Lower lobe of right lung (tissue), 2 donors: ENCODE measurements at regions not wholly inside any gene's neighbourhood (a gene's known extent, or its start where the extent isn't known, plus 50 kb on each side); places are given as distances from the start of the nearest gene placed in this dataset.
A peak's percentile ranks its signal among the peaks of the same experiment; 100 is the strongest.

Experiments
- ATAC-seq, 2 donors: fragments of 200-7000 bp; cut with Tn5 transposase; one replicate each; pipeline ENCODE4 v1.9.1; 2020 to 2022; ENCODE audit warnings: mild to moderate bottlenecking in 2 of 2, moderate library complexity in 2 of 2
- DNase-seq: peaks from one replicate; pipeline ENCODE4 v3.0.0-alpha.2; 2020
- H3K27ac ChIP-seq: fragments of 200-600 bp; one replicate; pipeline ENCODE4 v1.8.0; 2022
- H3K27me3 ChIP-seq: fragments of 200-600 bp; one replicate; pipeline ENCODE4 v1.8.0; 2022; ENCODE audit warnings: low read depth
- H3K36me3 ChIP-seq: fragments of 200-600 bp; one replicate; pipeline ENCODE4 v1.8.0; 2022; ENCODE audit warnings: mild to moderate bottlenecking
- H3K4me1 ChIP-seq: fragments of 200-600 bp; one replicate; pipeline ENCODE4 v1.8.0; 2022
- H3K4me3 ChIP-seq: fragments of 200-600 bp; one replicate; pipeline ENCODE4 v1.8.0; 2022; ENCODE audit warnings: mild to moderate bottlenecking
- H3K9me3 ChIP-seq: fragments of 200-600 bp; one replicate; pipeline ENCODE4 v1.8.0; 2022
- intact Hi-C: fragments of 100-400 bp; cut with DNase I; formaldehyde crosslinking; loops from one replicate; pipeline ENCODE4 v1.11.0; 2022
- TF ChIP-seq, protein P1 (sequence below): fragments of 200-600 bp; IDR thresholded peaks from one replicate; pipeline ENCODE4 v1.8.0; 2022; ENCODE audit warnings: antibody characterized with exemption, mild to moderate bottlenecking
- donor health status: DM: no; HTN: yes; CAD: no; lungs with severe emphysema.

DNA sequence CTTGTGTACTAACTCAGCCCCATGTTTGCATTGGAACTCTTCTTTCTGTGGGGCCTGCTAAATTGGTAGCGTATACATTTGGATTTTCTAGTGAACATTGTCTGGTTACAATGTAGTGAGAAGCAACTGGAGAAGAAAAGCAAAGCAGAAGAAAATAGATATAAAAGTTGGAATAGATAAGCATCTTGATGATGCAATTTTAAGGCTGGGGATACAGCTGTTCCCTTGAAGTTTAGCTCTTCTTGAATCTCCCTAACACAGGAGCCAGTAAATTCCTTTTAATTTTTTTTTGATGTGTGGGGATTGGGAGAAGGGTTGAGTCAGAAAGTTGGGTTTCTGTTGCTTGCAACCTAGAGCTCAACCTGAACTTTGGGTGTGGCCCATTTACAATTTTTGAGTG is 308.1 kb downstream of the STIM2 start:
- Histone ChIP-seq H3K27ac (no peak overlapping the region), H3K9me3 (no peaks in the 10 kb centered on the region), H3K27me3 (no peaks in the 10 kb centered on the region), H3K4me3 (no peak overlapping the region), H3K36me3 (no peaks in the 10 kb centered on the region), H3K4me1 (no peaks in the 10 kb centered on the region)
- no peak for DNase-seq
- intact Hi-C loops, result no loop called here
- TF ChIP-seq, protein P1, sequence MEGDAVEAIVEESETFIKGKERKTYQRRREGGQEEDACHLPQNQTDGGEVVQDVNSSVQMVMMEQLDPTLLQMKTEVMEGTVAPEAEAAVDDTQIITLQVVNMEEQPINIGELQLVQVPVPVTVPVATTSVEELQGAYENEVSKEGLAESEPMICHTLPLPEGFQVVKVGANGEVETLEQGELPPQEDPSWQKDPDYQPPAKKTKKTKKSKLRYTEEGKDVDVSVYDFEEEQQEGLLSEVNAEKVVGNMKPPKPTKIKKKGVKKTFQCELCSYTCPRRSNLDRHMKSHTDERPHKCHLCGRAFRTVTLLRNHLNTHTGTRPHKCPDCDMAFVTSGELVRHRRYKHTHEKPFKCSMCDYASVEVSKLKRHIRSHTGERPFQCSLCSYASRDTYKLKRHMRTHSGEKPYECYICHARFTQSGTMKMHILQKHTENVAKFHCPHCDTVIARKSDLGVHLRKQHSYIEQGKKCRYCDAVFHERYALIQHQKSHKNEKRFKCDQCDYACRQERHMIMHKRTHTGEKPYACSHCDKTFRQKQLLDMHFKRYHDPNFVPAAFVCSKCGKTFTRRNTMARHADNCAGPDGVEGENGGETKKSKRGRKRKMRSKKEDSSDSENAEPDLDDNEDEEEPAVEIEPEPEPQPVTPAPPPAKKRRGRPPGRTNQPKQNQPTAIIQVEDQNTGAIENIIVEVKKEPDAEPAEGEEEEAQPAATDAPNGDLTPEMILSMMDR, result no peak
- ATAC-seq, result no peak

DNA sequence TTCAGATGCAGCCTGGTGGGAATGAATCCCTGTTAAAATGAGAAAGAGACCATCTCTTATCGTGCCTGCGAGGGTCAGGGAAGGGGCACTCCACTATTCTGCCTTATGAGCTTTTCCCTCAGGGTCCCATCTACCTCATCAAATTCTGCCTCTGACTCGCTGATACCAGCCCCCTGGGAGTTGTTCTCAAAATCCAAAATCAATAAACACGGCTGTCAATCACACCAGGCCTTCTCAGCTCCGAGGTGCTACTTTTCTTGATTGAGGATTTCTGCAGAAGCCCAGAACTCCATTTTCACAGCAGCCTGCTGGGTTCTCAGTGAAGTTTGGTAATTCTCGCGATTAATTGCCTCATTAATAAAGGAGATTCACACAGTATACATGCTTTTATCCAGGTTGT is 312.6 kb downstream of the STIM2 start:
- Histone ChIP-seq H3K4me3 (no peak overlapping the region), H3K4me1 (no peaks in the 10 kb centered on the region), H3K27ac (no peak overlapping the region), H3K9me3 (no peaks in the 10 kb centered on the region), H3K36me3 (no peaks in the 10 kb centered on the region), H3K27me3 (no peaks in the 10 kb centered on the region)
- ATAC-seq (no peak), DNase-seq (no peak)
- intact Hi-C loops, result no loop called here
- TF ChIP-seq, protein P1, result no peak

GRCh38 chr4:27176400-27176799 is 315.8 kb downstream of the STIM2 start:
- H3K4me3 ChIP-seq, result no peak overlapping the region
- no peaks in the 10 kb centered on the region for H3K9me3 ChIP-seq
- no peak for DNase-seq
- H3K4me1 ChIP-seq, result no peaks in the 10 kb centered on the region
- peak in 1 of 2 donors; percentile 61 for ATAC-seq
- no peaks in the 10 kb centered on the region for H3K27me3 ChIP-seq
- intact Hi-C loops, result no loop called here
- H3K27ac ChIP-seq, result no peak overlapping the region
- TF ChIP-seq, protein P1, result peak; percentile 28
- H3K36me3 ChIP-seq, result no peaks in the 10 kb centered on the region

- Histone ChIP-seq H3K36me3 (no peaks in the 10 kb centered on the region), H3K27me3 (no peaks in the 10 kb centered on the region), H3K9me3 (no peaks in the 10 kb centered on the region), H3K4me3 (no peak overlapping the region), H3K4me1 (no peaks in the 10 kb centered on the region), H3K27ac (no peak overlapping the region)
- intact Hi-C loops, result no loop called here
- no peak for DNase-seq
- no peak for ATAC-seq
- TF ChIP-seq, protein P1, result no peak
Observed at GRCh38 chr4:27176881-27177280, 316.2 kb downstream of the STIM2 start.

GRCh38 chr4:27178061-27178460 is 317.4 kb downstream of the STIM2 start:
- no peaks in the 10 kb centered on the region for H3K9me3 ChIP-seq
- TF ChIP-seq, protein P1, result no peak
- no peaks in the 10 kb centered on the region for H3K27me3 ChIP-seq
- H3K36me3 ChIP-seq, result no peaks in the 10 kb centered on the region
- no peaks in the 10 kb centered on the region for H3K4me1 ChIP-seq
- intact Hi-C loops, result no loop called here
- no peak overlapping the region for H3K27ac ChIP-seq
- ATAC-seq (no peak), DNase-seq (no peak)
- no peak overlapping the region for H3K4me3 ChIP-seq

DNA sequence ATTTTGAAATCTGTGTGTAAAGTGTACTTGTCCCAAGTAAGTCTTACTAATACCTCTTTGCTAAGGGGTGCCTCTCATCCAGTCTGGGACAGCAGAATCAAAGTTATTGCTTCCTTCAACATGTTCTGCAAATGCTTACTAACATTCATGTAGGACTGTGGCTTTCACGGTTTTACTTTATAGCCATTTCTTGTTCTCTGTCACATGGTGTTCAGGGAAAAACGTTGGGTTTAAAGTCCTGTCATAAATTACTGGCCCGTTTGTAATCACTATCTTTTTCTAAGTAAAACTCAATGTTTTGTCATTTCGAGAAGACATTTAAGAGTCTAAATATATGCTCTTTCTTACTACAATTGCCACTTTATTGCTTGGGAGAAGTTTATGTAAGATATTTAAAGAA is 321.1 kb downstream of the STIM2 start:
- H3K9me3 ChIP-seq, result no peaks in the 10 kb centered on the region
- no peaks in the 10 kb centered on the region for H3K36me3 ChIP-seq
- ATAC-seq (no peak), DNase-seq (no peak)
- TF ChIP-seq, protein P1, result no peak
- no peak overlapping the region for H3K4me3 ChIP-seq
- no peak overlapping the region for H3K27ac ChIP-seq
- H3K27me3 ChIP-seq, result no peaks in the 10 kb centered on the region
- no peaks in the 10 kb centered on the region for H3K4me1 ChIP-seq
- intact Hi-C loops, result no loop called here
